ENCODE measurements at regions not wholly inside any gene's neighbourhood (a gene's known extent, or its start where the extent isn't known, plus 50 kb on each side); places are given as distances from the start of the nearest gene placed in this dataset.

DNA sequence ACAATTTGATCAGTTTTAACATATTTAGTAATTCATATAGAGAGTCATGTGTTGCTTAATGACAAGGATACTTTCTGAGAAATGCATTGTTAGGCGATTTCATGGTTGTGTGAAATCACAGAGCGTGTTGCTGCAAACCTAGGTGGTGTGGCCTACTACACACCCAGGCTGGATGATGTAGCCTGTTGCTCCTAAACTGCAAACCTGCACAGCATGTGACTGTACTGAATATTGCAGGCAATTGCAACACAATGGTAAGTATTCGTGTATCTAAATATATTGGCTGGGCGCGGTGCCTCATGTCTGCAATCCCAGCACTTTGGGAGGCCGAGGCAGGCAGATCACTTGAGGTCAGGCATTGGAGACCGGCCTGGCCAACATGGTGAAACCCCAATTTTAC, 73.7 kb upstream of the BAIAP2L1 start:
- TF ChIP-seq EZH2phosphoT487 (IDR thresholded peaks at IDR 0.05; ENCODE audit: low read depth, severe bottlenecking, unreplicated experiment) (no peak), EZH2 (IDR thresholded peaks at IDR 0.05; ENCODE audit: borderline replicate concordance) (no peak)
- TF ChIP-seq, protein P1, sequence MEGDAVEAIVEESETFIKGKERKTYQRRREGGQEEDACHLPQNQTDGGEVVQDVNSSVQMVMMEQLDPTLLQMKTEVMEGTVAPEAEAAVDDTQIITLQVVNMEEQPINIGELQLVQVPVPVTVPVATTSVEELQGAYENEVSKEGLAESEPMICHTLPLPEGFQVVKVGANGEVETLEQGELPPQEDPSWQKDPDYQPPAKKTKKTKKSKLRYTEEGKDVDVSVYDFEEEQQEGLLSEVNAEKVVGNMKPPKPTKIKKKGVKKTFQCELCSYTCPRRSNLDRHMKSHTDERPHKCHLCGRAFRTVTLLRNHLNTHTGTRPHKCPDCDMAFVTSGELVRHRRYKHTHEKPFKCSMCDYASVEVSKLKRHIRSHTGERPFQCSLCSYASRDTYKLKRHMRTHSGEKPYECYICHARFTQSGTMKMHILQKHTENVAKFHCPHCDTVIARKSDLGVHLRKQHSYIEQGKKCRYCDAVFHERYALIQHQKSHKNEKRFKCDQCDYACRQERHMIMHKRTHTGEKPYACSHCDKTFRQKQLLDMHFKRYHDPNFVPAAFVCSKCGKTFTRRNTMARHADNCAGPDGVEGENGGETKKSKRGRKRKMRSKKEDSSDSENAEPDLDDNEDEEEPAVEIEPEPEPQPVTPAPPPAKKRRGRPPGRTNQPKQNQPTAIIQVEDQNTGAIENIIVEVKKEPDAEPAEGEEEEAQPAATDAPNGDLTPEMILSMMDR (IDR thresholded peaks at IDR 0.05; ENCODE audit: poor library complexity), result no peak
